HG03066 (cell line): ENCODE measurements at regions not wholly inside any gene's neighbourhood (a gene's known extent, or its start where the extent isn't known, plus 50 kb on each side); places are given as distances from the start of the nearest gene placed in this dataset.
"Not testable (repeated sequence)": the region's sequence is repeated elsewhere in the genome, so short reads cannot be mapped to it uniquely, and the experiment has no call there.

Source experiments
- ATAC-seq: cut with Tn5 transposase; IDR thresholded peaks from one replicate; pipeline ENCODE4 v1.9.1; 2021; ENCODE audit warnings: low read depth; ENCODE audit not compliant: unreplicated experiment

DNA sequence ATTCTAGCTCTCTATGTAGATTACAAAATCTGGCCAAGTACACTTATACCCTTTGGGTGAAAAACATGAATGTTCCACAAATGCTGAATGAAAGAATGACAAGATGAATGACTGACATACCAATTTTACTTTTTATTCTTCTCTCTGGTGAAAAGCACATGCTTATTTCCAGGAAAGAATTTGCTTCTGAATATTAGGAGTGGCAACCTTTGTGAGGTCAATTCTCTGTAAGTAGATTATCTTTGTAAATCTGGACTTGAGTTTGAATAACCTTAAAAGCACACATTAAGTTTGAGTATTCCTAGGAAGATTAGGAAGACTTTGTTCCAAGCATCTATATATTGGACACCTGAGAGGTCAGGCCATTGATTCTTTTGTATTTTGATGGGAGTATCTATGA is 78.1 kb upstream of the P2RY1 start:
- no peak for ATAC-seq

DNA sequence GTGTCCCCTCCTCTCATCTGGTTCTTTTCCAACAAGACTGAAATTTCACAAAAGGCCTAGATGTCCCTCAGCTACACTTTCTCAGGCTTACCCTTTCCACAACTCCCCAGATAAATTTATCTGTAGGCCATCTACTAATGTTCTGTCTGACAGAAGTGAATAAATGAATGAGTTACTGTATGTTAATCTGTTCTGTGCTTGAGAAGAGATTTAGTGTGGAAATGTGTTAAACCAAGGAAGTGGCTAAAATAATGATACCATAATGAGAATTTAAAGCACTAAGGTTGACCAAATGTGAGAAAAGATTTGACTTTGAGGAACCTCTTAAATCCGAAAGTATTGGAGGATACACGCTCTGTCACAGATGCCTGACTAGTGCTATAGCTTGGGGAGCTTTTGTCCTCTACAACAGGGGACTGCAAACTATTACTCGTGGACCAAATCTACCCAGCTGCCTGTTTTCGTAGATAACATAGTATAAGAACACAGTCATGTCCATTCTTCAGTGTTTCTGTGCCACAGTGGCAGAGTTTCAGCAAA is 74.8 kb upstream of the P2RY1 start:
- peak; percentile 75 for ATAC-seq

- no peak for ATAC-seq
Observed at GRCh38 chr3:152760591-152760990, 74.3 kb upstream of the P2RY1 start.

GRCh38 chr3:152768478-152768877 is 66.5 kb upstream of the P2RY1 start:
- ATAC-seq = no peak

GRCh38 chr3:152769523-152769922 is 65.4 kb upstream of the P2RY1 start:
- ATAC-seq = no peak

DNA sequence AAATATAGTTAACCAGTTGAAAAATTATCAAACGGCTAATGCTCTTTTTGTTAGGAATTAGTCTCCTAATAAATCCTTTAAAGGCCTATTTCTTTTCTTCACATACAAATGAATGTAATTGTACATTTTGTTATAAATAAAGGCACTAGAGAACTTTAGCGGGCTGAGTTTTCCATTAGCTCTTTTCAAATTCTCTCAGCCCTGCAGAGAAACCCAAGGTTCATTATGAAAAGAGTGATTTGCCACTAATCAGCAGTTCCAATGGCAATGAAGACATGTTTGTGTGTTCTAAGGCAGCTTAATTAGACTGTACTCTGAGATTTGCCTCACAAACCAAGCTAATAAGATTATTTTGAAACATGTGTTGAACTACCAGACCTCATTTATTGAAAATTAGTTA is 64.6 kb upstream of the P2RY1 start:
- no peak for ATAC-seq

DNA sequence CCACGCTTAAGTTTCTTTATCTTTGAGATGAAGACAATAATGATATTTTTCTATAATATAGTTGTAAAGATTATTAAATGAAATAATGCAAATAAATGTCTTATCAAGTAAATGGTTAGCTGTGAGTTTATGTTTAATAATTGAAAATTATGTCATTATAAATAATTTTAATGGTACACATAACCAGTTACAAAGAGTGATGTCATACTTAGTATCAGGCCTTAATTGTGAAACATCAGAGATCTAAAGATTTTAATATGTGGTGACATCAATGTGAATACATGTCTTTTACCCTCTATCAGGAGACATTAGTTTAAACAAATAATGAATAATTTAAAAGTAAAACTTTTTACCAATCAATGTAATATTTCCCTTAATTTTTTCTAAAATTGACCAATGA is 63.8 kb upstream of the P2RY1 start:
- no peak for ATAC-seq

GRCh38 chr3:152772674-152773225 is 62.2 kb upstream of the P2RY1 start:
- ATAC-seq = no peak

- no peak for ATAC-seq
Observed at GRCh38 chr3:152773633-152774032, 61.3 kb upstream of the P2RY1 start.

DNA sequence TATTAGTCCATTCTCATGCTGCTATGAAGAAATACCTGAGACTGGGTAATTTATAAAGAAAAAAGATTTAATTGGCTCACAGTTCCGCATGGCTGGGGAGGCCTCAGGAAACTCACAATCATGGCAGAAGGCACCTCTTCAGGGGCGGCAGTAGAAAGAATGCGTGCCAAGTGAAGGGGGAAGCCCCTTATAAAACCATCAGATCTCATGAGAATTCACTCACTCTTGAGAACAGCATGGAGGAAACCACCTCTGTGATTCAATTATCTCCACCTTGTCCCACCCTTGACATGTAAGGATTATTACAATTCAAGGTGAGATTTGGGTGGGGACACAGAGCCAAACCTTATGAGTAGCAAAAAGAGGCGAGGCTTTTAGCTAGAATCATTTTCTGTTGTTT is 60.7 kb upstream of the P2RY1 start:
- not testable (repeated sequence) for ATAC-seq

DNA sequence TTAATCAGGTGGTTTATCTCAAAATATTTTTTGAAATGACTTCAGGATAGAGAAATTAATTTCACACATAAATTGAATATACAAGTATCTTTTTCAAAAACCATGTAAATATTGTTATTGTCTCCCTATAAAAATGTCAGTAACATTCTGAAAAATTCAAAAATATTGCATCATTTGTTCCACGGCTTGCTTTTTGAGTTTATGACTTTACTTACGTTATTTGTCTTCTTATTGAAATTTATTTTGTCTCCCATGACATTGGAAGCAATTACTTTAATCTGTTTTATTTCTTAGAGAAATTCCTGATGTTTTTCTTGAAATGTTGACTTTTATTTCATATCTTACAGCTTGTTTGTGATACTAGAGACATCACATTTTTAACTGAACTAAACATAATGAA is 56.9 kb upstream of the P2RY1 start:
- ATAC-seq = no peak

DNA sequence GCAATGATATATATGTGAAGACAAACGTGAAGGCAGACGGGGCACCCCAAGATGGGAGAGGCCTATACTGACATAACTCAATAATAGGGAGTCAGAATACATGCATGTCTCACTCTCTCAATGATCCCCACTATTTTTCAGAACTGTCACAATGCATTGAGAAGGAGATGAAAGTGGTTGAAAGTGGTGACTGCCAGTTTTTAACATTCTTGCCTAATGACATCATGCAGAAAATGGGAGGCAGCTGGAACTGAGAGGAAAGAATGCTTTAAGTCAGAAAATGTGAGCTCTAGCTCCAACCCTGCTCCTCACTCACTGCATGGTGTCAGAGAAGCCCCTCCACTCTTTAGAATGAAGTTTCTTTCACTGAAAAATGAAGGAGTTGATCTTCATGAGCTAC is 55.3 kb upstream of the P2RY1 start:
- ATAC-seq = no peak

DNA sequence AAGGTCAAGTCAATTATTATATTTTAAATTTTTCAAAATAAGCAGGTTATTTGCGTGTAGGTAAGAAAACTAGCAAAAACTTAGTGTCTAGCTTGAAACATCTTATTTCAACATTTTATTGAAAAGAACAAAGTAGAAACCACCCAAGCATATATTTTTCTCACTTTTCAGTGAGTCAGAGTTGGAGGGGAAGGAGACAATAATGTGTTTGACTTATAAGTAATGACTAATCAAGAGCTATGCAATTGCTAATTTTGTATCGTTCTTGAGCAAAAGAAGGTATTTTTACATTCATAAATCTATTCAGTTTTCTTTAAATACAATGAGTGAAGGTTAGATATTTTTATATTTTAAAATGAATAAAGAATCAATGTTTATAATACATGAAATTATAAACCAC is 54.4 kb upstream of the P2RY1 start:
- no peak for ATAC-seq

GRCh38 chr3:152785051-152785450 is 49.9 kb upstream of the P2RY1 start:
- no peak for ATAC-seq
